C4-2B (cell line): ENCODE measurements at regions not wholly inside any gene's neighbourhood (a gene's known extent, or its start where the extent isn't known, plus 50 kb on each side); places are given as distances from the start of the nearest gene placed in this dataset.

Experiments used
- H3K27ac ChIP-seq: fragments of 450-650 bp; 2 replicates; pipeline ENCODE4 v1.5.1; 2017
- CTCF ChIP-seq: fragments of 450-650 bp; conservative IDR thresholded peaks from 2 replicates; pipeline ENCODE4 v1.5.1; 2017; ENCODE audit warnings: mild to moderate bottlenecking
- ZFX ChIP-seq: fragments of 450-650 bp; IDR thresholded peaks from 2 replicates; pipeline ENCODE4 v1.6.1; 2017

DNA sequence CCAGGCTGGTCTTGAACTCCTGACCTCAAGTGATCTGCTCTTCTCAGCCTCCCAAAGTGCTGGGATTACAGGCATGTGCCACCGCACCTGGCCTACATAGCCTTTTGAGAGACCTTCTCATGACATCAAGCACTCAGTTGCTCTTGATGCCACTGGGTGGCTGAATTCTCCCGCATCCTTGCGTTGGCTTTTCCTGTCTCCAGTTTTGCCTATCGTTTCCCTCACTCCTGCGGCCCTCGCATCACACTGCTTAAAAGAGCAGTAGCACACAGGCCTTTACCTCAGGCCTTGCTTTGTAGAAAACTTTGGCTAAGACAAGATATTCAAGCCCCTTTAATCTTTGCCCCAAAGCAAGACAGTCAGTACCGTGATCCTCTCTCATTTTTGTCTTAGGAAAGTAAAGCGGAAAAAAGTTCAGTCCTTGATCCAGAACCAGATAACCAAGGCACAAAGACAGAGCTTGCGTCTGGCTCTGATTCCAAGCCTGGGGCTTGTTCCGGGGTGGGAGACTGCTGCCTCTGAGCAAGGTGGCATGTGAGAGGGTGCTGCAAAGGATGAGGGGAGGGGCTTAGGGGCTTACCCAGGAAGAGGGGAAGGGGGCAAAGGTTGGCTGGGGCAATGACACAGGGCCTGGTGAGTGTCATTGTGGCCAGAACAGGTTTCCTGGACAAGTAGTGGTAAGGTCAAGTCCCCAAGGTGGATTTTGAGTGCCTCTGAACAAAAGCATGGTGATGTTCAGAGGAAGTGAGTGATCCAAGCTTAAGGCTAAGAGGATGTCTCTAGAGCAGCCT, 175.0 kb upstream of the TLE3 start:
- no peak overlapping the region for H3K27ac ChIP-seq
- TF ChIP-seq ZFX (no peak), CTCF (no peak)

- TF ChIP-seq CTCF (no peak), ZFX (no peak)
- H3K27ac ChIP-seq = no peak overlapping the region
Observed at GRCh38 chr15:70271422-70272088, 173.8 kb upstream of the TLE3 start.

- TF ChIP-seq CTCF (no peak), ZFX (no peak)
- H3K27ac ChIP-seq = no peak overlapping the region
Observed at GRCh38 chr15:70270752-70271111, 173.0 kb upstream of the TLE3 start.

- no peak overlapping the region for H3K27ac ChIP-seq
- TF ChIP-seq ZFX (no peak), CTCF (no peak)
Observed at GRCh38 chr15:70269991-70270751, 172.5 kb upstream of the TLE3 start.

DNA sequence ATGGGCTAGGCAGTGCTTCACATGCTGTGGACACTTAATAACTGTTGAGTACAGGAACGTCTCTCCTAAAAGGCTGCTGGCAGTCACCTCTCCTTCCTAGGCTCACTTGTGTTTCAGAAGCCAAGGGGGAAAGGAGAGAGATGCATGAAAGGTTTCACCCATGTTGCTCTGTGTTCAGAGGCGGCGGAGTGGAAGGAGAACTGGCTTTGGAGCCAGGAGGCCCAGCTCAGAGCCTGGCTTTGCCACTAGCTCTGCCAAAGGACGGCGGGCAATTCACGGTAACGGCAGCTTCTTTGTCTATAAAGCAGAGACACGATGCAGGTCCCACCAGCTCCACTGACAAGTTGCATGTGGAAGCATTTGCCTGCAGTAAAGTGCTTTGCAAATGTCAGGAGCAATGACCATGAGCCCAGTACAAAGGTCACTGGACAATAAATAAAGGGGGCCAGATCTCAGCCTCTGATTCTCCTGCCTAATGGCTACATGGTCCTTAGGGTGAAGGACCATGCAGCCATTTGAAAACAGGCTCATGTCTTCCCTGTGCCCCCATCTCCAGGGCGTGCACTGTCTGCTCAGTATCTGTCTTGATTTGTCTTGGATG, 171.7 kb upstream of the TLE3 start:
- no peak overlapping the region for H3K27ac ChIP-seq
- TF ChIP-seq ZFX = no peak

DNA sequence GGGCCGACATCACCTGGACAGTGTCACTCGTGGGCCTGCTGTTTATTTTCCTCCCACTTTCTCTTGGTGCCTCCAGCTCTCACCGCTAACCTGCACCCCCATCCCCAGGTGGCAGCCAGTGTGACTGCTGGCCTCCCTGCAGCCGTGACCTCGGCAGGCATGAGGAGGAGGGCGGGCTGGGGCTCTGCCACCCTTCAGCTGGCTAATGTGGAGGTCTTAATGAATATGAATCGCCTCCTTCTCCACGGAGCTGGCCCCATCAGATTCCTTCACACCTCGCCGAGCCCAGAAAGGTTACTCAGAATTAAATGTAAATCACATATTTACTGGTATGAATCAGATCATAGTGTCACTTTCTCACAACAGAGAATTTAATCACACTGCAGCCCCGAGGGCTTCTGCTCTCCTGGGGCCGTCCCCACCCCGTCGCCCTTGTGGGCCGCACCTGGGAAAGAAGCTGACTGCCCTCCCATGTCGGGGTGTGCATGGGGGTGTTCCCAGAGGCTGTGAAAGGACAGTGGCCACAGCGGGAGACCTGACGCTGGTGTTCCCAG, 171.1 kb upstream of the TLE3 start:
- no peak overlapping the region for H3K27ac ChIP-seq
- TF ChIP-seq ZFX (no peak), CTCF (no peak)

DNA sequence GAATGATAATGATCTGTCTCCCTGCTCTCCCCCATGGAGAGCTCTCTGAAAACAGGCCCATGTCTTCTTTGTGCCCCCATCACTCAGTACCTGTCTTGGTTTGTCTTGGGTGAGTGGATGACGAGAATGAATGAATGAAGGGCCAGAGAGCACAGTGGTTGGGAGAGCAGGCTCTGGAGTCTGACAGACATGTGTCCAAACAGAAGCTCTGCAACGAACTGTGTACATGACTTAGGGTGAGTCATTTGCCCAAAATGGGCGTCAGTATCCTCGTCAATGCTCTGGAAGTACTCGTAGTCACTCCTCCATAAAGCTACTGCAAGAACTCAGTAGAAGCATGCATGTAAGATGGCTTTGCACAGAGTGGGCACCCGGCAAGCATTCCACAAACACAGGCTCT, 170.2 kb upstream of the TLE3 start:
- H3K27ac ChIP-seq = no peak overlapping the region
- no peak for TF ChIP-seq ZFX
- no peak for TF ChIP-seq CTCF
